GM21367 (cell line): ENCODE measurements at regions not wholly inside any gene's neighbourhood (a gene's known extent, or its start where the extent isn't known, plus 50 kb on each side); places are given as distances from the start of the nearest gene placed in this dataset.

Experiments used
- ATAC-seq: cut with Tn5 transposase; IDR thresholded peaks from one replicate; pipeline ENCODE4 v1.9.1; 2021; ENCODE audit not compliant: unreplicated experiment

DNA sequence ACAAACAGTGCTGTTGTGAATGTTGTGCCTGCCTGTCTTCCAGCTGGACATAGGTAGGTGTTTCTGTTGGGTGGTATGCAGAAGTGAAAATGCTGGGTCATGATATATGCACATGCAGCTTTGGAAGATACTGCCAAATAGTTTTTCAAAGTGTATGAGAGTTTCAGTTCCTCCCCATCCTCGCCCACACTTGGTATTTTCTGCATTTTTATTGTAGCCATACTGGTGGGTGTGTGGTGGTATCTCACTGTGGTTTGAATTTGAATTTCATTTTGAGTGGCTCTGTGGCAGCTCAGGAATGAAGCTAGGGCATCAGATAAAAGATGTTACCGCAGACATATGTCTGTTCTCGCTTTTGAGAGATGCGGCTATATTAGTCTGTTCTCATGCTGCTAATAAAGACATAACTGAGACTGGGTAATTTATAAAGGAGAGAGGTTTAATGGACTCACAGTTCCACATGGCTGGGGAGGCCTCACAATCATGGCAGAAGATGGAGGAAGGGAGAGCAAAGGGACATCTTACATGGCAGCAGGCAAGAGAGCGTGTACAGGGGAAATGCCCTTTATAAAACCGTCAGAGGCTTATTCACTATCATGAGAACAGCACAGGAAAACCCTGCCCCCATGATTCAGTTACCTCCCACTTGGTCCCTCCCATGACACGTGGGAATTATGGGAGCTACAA is 183.1 kb downstream of the CAND1 start:
- peak; percentile 63 for ATAC-seq

DNA sequence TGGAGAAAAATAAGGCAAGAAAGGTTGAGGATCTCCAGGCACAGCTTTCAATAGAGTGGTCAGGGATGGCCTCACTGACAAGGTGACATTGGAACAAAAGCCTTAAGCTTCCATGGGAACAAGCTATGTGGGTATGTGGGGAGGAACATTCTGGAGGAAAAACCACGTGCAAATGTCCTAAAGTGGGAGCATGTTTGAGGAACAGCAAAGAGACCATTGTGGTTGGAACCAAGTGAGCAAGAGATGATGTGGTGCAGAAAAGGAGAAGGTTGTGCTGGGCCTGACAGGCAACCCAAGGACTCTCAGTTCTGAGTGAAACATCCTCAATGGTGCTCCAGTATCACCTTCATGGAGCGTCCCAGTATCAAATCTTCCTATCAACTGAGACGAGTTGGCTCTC is 184.0 kb downstream of the CAND1 start:
- no peak for ATAC-seq

DNA sequence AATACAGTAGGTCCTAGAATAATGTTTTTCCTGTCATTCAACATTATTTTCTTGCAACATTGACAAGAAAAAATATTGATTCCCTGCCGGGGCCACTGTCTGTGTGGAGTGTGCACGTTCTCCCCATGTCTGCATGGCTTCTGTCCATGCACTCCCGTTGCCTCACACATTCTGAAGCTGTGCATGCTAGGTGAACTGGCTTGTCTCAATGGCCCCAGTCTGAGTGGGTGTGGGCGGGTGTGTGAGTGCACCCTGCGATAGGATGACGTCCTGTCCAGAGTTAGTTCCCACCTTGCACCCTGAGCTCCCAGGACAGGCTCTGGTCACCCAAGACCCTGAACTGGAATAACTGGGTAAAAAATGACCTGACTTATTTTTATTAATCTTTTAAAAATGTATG is 186.1 kb downstream of the CAND1 start:
- ATAC-seq = no peak

DNA sequence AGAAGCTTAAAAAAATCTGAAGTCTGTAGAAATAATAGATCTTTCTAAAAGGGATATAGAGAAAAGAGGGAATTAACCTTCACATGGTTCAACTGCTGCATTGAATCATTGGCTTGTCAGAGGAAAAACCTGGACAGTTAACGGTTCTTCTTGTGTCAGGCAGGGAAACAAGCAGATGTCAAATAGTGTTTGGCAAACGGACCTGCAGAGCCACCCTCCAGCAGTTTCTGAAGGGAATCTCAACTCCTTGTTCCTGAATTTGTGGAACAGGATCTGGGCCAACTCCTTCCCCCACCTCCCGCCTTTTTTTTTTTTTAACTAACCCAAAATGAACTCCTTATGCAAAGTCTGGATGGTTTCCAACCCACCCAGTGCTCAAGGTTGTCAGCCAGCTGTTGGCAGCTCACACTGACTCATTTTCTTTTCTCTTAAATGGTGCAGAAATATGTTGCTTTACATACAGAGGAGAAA is 187.3 kb downstream of the CAND1 start:
- no peak for ATAC-seq

DNA sequence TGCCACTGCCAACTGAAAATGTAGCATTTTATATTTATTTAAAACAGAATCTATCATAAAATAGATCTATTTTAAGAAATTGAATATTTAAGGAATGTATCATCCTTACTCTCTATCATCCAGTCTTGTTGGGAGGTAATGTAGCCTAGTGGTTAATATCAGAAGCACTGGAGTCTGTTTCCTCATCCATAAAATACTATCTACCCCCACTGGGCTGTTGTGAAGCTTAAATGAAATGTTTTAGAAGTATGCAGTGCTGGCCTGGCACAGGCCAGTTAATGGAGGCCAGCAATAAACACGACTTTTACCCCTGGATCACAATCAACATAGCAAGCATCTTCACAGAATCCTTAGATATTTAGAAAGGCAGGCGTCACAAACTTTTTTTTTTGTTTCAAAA is 188.0 kb downstream of the CAND1 start:
- no peak for ATAC-seq

DNA sequence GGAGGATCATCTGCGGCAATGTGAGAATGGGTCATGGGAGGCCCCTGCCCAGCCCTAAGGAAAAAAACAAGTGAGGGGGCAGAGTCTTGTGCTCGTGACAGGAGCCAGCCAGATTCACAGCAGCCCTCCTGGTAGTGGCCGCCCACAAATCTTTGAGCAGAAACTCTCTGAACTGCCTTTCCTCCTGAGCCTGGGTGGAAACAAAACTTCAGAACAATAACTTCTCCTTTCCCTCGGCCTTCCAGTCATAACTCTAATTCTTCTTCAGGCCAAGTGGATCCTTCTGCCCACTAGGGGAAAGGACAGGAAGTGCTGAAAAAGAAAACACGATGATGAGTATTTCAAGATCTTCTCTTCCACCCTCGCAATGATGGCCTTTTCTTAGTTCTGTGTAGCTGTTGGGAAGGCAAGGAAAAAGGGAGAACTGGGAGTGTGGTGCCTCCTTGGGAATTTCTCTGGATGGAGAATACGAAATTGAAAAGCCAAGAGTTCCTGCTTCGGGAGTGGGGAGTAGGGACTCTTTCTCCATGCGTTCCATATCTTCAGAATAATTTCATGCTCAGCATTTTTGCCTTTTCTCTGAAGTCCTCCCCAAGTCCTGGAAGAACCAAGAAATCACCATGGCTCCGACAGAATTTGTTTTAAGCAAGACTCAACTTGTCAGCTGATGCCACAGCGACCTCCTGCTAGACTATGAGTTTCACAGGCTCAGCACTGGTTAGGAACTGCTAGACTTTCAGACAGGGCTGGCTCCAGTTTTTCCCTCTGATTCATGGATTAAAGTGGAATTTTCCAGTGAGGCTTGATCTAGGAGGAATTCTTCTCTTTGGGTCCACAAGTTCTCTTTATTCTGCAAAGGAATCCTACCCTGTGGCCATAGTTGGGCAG is 188.9 kb downstream of the CAND1 start:
- ATAC-seq = peak; percentile 46

DNA sequence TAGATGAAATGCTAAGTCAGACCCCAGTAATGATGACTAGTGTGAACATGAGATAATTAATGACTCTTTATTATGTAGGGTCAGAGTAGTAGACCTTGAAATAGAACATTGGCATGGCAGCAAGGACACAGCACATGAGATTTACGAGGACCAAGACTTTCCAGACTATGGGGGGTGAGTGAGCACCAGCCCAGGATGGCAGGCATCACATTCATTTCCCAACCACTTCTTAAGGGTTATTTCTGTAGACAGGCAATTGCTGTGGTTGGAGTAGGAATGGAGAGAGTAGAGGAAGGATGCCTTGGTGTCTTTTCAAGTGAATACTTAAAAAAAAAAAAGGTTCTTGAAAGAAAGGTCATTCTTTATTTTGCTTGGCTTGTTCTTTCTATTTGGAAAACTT is 189.4 kb upstream of the DYRK2 start:
- no peak for ATAC-seq

DNA sequence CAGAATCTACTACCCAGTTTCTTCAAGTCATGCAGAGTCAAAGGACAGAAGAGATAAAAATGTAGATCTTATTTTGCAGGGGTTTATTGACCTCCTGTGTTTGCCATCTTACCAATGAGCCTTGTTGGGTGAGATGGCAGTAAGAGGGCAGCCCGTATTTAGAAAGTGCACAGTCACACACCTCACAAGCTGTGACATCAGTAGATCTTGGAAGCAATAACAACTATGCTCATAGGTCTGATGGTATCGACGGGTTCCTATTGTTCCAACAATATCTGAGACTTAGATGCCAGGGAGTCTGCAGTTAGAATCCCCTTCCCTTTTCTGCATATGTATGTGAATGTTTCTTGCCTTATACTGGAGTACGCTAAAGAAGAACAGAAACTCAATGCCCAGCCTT is 189.0 kb upstream of the DYRK2 start:
- ATAC-seq = no peak

DNA sequence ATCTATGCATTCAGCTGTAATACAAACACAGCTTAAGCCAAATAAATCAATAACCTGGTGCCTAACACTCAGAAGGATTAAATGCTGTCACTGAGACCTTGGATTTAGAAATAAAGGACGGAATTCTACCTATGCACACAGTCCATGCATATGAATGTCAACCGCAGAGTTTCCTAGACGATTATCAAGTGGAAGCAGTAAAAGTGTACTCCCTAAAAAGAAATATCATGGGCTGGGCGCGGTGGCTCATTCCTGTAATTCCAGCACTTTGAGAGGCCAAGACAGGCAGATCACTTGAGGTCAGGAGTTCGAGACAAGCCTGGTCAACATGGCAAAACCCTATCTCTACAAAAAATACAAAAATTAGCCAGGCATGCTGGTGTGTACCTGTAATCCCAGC is 188.2 kb upstream of the DYRK2 start:
- ATAC-seq = no peak

DNA sequence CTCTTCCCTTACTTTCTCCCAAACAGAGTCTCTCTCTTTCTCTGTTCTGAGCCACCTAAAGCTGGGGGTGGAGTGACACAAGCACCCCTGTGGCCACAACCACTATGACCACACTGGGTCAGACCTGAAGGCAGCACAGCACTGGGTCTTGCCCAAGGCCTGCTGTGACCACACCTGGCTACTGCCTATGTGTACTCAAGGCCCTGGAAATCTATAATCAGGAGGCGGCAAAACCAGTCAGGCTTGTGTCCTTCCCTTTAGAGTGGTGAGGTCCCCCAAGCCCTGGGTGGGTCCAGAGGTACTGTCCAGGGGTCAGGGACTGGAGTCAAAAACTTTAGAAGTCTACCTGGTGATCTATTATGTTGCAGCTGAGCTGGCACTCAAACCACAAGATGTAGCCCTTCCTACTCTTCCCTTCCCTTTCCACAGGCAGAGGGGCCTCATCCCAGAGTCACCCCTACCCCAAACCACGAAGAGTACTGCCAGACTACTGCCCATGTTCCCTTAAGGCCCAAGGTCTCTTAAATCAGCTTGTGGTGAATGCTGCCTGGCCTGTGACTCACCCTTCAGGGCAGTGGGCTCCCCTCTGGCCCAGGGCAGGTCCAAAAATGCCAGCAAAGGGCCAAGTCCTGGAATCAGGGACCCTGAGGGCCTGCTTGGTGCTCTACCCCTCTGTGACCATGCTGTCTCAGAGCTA is 179.8 kb upstream of the DYRK2 start:
- ATAC-seq = no peak

DNA sequence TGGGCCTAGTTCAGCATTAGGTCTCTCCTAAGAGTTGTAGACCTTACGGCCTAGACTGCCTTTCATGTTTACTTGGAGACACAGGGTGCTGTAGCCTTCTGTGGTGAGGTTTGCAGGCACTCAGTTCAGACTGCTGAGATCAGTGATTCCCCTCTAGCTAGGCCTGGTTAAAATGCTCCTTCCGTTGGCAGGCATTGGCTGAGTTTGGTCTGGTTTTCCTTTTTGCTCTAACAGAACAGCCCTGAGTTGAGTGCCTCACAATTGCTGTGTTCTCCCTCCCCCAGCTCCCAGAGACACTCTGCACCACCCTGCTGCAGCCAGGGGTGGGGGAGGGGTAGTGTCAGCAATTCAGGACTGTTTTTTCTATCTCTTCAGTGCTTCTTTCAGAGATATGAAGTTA is 178.9 kb upstream of the DYRK2 start:
- no peak for ATAC-seq

DNA sequence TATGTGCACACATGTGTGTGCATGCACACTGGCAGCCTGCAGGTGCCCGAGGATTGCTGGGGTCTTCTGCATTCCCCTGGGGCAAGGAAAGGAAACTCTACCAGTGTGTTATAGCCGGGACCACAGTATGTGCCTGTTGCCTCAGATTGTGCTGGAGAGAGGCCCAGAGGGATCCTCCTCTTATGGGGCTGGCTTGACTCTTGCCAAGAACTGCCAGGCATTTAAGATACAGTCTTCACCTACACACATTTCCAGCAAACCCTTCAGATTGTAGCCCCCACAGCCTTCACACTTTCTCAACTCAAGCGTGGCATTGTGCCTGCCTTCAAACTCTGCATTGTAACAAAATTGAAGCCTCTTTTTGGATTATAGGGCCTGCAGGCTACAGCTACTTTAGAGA is 176.7 kb upstream of the DYRK2 start:
- ATAC-seq = no peak

DNA sequence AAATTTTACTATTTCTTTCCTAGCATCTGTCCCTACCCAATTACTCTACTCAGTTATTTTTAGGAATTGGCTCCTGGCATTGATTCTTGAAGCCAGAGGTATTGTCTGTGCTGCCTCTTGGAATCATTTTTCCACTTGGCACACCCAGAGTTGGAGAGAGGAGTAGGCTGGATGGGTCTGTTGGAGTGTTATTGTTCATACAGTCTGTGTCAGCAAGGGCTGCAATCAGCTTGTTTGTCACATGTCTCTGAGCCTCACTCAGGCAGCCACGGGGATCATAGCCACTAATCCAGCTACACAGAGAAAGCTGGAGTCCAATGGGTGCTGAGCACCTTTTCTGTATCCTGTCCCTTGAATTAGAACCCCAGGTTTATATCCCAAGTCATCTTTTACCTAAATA is 176.0 kb upstream of the DYRK2 start:
- no peak for ATAC-seq

DNA sequence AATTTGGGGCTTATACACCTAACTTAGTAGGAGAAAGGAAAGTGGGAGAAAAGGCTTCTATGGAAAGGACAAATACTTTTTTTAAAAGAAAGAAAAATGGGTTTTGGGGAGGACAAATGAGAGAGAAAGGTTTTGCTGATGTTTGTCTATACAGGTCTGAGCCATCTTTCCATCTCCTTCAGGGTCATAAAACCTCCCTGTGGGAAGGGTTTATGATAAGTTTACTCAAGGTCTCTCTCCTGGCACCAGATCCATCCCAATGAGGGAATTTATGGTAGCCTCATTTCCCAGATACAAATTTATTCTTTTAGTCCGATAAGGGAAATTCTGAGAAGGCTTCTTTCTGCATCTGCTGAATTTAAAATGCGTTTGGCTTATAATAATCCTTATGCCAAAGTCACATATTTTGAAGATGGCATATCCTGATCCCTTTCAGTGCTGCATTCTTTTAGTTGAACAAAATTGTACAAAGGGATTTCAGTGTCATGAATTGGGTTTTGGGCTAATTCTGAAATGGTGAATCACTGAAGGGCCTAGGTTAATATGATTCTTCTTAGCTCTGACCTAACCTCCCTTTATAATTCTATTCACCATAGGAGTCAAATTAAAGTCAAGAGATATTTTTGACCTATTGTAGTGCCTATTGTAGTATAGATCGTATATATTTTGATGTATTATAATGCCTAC is 173.5 kb upstream of the DYRK2 start:
- no peak for ATAC-seq

DNA sequence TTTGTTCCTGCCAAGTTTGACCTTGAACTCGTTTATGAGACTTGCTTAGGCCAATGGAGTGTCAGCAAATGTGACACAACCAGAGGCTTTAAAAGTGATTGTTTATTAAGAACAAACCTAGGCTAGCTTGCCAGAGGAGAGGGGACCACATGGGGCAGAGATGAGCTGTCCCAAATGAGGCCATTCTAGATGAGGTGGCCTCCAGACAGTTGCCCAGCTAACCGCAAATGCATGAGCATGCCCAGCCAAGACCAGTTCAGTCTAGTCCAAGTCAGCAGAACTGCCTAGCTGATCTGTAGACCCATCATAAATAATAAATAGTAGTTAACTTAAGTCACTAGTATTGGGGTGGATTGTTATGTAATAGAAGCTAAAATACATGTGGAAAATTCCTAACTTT is 172.8 kb upstream of the DYRK2 start:
- no peak for ATAC-seq

DNA sequence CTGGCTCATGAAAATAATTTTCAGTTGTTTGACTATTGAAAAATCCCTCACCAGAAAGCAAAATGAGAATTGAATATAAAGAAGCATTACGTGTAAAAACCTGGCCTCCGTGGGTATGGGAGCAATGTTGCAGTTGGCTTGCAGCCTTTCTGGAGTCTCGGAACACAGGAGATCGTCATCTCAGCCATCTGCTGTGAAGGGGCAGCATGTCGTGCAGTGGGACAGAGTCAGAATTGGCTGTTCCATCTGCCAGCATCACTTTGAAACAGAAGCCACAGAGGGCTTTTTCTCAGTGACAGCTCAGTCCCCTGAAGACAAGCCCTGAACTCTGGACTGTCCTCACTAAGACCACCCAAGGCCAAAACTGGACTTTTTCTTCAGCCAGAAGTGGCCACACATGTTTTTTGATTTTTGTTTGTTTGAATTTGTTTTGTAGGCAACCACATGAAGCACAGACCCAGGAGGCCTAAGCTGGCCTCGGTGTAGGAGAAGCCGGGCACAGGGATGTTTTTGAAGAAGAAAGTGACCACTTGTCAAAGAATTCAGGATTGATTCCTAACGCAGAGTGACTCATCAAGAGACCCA is 170.8 kb upstream of the DYRK2 start:
- ATAC-seq = no peak

DNA sequence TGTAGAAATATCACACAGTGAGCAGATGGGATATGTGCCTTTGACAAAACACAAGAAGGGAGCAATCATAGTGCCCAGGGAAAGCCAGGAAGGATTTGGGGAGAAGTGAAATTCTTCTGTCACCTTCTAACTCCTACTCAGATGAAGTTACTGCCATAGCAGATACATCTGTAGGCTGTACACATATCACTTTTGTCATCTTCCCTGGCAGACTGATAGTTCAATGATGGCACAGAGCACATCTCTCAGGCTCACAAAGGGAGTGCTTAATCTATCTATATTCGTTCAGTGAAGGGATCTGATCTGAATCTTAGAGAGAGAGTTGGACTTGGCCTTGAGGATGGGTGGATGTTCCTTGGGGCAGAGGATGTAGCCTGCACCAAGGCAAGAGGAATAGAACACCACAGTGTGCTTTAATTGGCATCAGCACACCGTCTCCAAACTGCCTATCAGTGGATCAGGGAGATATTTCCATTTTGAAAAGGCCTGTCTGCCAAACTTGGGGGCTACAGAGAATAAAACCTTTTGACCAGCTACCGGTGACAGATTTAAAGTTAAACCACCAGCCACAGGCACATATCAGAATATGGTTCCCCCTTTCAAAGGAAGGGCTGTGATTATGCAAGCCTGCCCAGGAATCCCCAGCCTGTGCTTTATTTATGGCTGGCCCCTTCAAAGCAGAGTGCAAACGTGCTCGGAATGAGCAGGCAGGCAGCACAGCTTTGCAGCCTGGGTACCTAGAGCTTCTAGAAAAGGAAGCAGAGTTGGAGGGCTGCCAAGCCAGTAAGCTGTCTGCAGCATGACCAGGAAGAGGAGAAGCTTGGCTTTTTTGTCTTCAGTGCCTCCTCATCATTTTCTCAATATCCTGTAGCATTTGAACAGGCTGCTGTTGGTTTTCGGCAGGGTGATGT is 165.5 kb upstream of the DYRK2 start:
- ATAC-seq = peak; percentile 79

DNA sequence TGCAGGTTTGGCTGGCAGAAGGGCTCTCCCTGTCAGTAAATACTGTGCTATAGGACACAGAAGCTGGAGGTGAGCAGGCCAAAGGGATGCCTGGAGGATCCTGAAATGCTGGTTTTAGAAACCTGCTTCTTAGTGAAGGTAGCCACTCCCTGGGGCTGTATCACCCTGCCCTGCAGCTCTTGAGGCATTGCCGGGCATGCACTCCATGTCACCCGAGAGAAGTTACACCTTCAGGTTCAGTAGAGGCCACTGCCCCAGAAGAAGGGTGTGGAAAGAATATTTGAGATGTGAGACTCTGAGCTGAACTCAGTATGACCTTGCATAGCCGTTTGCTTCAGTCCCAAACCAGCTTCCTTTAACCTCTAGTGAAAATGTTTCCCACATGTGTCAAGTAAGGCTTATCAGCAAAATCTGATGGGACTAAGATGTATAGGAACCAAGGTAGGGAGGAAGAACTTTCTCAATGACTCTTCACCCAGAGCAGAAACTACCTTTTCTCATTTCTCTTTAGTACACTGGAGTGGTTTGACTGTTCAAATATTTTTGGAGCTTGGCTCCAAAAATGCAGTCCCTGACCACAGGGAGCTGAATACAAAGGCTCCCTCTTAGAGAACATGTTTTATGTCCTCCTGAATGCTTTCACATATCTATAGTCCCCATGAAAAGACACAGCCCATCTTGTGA is 164.5 kb upstream of the DYRK2 start:
- ATAC-seq = no peak

DNA sequence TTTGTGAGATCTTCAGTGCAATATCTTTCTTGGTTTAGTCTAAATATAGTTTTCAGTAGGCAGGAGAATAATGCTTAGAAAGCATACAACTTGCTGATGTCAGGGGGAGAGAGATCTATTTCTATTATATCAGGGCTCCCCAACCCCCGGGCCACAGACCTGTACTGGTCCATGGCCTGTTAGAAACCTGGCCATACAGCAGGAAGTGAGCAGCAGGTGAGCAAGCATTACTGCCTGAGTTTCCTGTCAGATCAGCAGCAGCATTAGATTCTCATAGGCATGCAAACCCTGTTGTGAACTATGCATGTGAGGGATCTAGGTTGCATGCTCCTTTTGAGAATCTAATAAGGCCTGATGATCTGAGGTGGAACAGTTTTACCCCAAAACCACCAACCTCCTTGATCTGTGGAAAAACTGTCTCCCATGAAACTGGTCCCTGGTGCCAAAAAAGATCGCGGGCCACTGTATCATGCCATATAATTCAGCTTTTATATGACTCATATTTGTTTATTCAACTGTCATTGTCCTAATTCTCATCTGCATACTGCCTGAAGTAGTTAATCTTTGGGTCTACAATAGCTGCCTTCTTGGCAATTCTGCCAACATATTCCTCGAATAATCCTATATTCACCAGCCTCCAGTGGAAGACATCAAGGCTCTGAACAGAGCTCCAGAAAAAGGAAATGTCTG is 163.6 kb upstream of the DYRK2 start:
- no peak for ATAC-seq
